Left lung (tissue), 4 donors: ENCODE measurements at regions not wholly inside any gene's neighbourhood (a gene's known extent, or its start where the extent isn't known, plus 50 kb on each side); places are given as distances from the start of the nearest gene placed in this dataset.
"Not testable (repeated sequence)": the region's sequence is repeated elsewhere in the genome, so short reads cannot be mapped to it uniquely, and the experiment has no call there.

ENCODE experiments used
- ATAC-seq: fragments of 200-7000 bp; cut with Tn5 transposase; one replicate; pipeline ENCODE4 v1.9.1; 2020; ENCODE audit warnings: moderate library complexity
- DNase-seq, 4 donors: peaks; one replicate each; pipeline ENCODE4 v3.0.0-alpha.2; 2013 to 2020
- H3K27ac ChIP-seq, 2 donors: fragments of 200-600 bp; sonication (generic) in 1 of 2; one replicate each; pipeline versions ENCODE4 v1.5.0 to v1.8.0; 2020 to 2021
- H3K27me3 ChIP-seq, 2 donors: fragments of 200-600 bp; sonication (generic) in 1 of 2; one replicate each; pipeline versions ENCODE4 v1.5.0 to v1.8.0; 2020 to 2021
- H3K36me3 ChIP-seq, 2 donors: fragments of 200-600 bp; sonication (generic) in 1 of 2; one replicate each; pipeline versions ENCODE4 v1.5.0 to v1.8.0; 2020 to 2021
- H3K4me1 ChIP-seq, 2 donors: fragments of 200-600 bp; one replicate each; pipeline ENCODE4 v1.8.0; 2021
- H3K4me3 ChIP-seq, 2 donors: fragments of 200-600 bp; sonication (generic) in 1 of 2; one replicate each; pipeline versions ENCODE4 v1.5.0 to v1.8.0; 2020 to 2021; ENCODE audit warnings: mild to moderate bottlenecking in 1 of 2
- H3K9me3 ChIP-seq, 2 donors: fragments of 200-600 bp; sonication (generic) in 1 of 2; one replicate each; pipeline versions ENCODE4 v1.5.0 to v1.8.0; 2020 to 2021
- intact Hi-C, 2 donors: fragments of 100-400 bp; cut with DNase I; formaldehyde crosslinking; loops; one replicate each; pipeline versions ENCODE4 v1.11.2 to v1.14.2; 2022
- TF ChIP-seq, protein P1 (sequence below), 2 donors: fragments of 200-600 bp; sonication (generic) in 1 of 2; IDR thresholded peaks; one replicate each; pipeline versions ENCODE4 v1.5.0 to v1.8.0; 2021; ENCODE audit warnings: antibody characterized with exemption in 2 of 2
- donor health status: DM: no; HTN: yes; CAD: no.
- donor health status: DM: no; HTN: no; CAD: no.

DNA sequence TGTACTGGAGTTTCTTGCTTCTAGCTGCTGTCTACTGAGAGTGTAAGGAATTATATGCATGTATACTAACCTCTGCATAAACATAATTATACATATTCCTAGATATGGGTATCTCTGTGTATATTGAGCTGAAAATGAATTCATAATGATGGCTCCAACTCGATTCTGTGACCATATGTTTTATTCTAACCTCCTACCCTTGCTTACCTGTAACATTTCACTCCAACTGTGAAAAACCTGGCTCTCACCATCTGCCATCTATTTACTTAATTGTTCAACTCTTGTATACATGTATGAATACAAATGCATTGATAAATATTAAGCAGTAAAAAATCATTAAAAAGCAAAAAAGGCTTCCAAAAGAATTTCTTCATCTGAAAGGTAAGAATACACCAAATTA lies 1729.5 kb upstream of the SPRY2 start:
- no peaks in the 10 kb centered on the region for H3K4me1 ChIP-seq
- no peak for ATAC-seq
- no peak for DNase-seq
- peaks cover 0 to 7% of the 10 kb centered on the region in 2 donors for H3K9me3 ChIP-seq
- H3K36me3 ChIP-seq: no peaks in the 10 kb centered on the region
- H3K4me3 ChIP-seq: no peak overlapping the region
- H3K27ac ChIP-seq: no peak overlapping the region
- intact Hi-C loops: no loop called here
- H3K27me3 ChIP-seq: no peaks in the 10 kb centered on the region
- TF ChIP-seq, protein P1, sequence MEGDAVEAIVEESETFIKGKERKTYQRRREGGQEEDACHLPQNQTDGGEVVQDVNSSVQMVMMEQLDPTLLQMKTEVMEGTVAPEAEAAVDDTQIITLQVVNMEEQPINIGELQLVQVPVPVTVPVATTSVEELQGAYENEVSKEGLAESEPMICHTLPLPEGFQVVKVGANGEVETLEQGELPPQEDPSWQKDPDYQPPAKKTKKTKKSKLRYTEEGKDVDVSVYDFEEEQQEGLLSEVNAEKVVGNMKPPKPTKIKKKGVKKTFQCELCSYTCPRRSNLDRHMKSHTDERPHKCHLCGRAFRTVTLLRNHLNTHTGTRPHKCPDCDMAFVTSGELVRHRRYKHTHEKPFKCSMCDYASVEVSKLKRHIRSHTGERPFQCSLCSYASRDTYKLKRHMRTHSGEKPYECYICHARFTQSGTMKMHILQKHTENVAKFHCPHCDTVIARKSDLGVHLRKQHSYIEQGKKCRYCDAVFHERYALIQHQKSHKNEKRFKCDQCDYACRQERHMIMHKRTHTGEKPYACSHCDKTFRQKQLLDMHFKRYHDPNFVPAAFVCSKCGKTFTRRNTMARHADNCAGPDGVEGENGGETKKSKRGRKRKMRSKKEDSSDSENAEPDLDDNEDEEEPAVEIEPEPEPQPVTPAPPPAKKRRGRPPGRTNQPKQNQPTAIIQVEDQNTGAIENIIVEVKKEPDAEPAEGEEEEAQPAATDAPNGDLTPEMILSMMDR (IDR thresholded peaks at IDR 0.05): no peak

DNA sequence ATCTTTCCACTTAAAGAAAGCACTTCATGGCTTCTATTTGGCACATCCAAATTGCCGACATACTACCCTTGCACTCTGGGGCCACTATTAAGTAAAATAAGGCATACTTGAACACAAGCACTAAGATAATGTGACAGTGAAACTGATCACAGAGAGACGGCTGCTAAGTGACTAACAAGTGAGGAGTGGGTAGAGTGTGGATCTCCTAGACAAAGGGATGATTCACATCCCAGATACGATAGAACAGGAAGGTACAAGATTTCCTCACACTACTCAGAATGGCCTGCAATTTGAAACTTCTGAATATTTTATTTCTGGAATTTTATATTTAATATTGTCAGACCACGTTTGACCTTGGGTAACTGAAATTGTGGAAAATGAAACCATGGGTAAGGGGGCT lies 1721.8 kb upstream of the SPRY2 start:
- DNase-seq (no peak), ATAC-seq (no peak)
- no peaks in the 10 kb centered on the region for H3K4me1 ChIP-seq
- H3K9me3 ChIP-seq: peaks cover 0 to 6% of the 10 kb centered on the region in 2 donors
- no peak overlapping the region for H3K27ac ChIP-seq
- no peaks in the 10 kb centered on the region for H3K36me3 ChIP-seq
- H3K27me3 ChIP-seq: no peaks in the 10 kb centered on the region
- TF ChIP-seq, protein P1 (IDR thresholded peaks at IDR 0.05): no peak
- intact Hi-C loops: no loop called here
- H3K4me3 ChIP-seq: no peak overlapping the region

DNA sequence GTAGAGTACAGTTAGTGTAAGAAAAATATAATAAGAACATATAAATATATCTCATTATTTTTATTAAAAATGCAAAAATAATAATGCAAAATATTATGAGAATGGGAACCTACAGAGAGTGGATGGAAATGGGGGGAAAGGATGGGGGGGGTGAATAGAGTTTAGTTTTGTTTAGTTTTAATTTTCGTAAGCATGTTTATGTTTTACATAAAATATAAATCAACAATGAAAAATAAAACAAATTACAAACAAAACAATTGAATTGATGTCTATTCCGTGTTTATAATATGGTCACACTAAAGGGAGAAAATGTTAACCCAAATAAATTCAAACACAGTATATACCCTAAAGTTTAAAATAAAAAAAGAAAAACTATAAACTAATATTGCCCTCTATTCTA lies 1717.4 kb upstream of the SPRY2 start:
- TF ChIP-seq, protein P1 (IDR thresholded peaks at IDR 0.05): no peak
- intact Hi-C loops: no loop called here
- H3K4me1 ChIP-seq: no peaks in the 10 kb centered on the region
- H3K4me3 ChIP-seq: no peak overlapping the region
- H3K9me3 ChIP-seq: peaks cover 0 to 6% of the 10 kb centered on the region in 2 donors
- H3K27ac ChIP-seq: no peak overlapping the region
- H3K27me3 ChIP-seq: no peaks in the 10 kb centered on the region
- DNase-seq: no peak
- no peaks in the 10 kb centered on the region for H3K36me3 ChIP-seq
- no peak for ATAC-seq

DNA sequence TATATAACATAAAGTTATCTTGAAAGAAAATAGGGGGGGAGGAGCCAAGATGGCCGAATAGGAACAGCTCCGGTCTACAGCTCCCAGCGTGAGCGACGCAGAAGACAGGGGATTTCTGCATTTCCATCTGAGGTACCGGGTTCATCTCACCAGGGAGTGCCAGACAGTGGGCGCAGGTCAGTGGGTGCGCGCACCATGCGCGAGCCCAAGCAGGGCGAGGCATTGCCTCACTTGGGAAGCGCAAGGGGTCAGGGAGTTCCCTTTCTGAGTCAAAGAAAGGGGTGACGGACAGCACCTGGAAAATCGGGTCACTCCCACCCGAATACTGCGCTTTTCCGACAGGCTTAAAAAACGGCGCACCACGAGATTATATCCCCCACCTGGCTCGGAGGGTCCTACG lies 1704.4 kb upstream of the SPRY2 start:
- H3K4me3 ChIP-seq, H3K27ac ChIP-seq, intact Hi-C loops, H3K4me1 ChIP-seq, H3K36me3 ChIP-seq, H3K27me3 ChIP-seq, DNase-seq, ATAC-seq: not testable (repeated sequence)
- H3K9me3 ChIP-seq: peaks cover 0 to 32% of the 10 kb centered on the region in 2 donors

DNA sequence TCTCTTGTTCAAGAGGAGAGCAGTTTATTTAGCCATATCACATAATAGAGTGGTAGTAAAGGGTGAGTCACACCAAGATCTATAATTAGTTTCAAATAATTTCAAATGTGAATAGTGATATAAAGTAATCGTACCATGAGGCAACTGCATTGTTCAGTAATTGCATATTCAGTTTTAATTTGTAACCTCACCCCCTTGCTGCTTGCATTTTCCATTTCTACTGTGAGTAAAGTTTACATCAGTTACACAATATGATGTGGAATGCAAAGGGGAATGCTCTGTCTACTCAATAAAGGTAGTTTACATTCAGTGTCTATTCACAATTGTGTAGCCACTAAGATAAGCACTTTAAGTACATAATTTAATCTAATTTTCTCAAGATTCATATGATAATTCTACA lies 1695.7 kb upstream of the SPRY2 start:
- Histone ChIP-seq H3K27me3 (no peaks in the 10 kb centered on the region), H3K27ac (no peak overlapping the region), H3K9me3 (peaks cover 0 to 19% of the 10 kb centered on the region in 2 donors), H3K4me3 (no peak overlapping the region), H3K36me3 (no peaks in the 10 kb centered on the region), H3K4me1 (no peaks in the 10 kb centered on the region)
- ATAC-seq (no peak), DNase-seq (no peak)
- intact Hi-C loops: no loop called here
- TF ChIP-seq, protein P1 (IDR thresholded peaks at IDR 0.05): no peak

DNA sequence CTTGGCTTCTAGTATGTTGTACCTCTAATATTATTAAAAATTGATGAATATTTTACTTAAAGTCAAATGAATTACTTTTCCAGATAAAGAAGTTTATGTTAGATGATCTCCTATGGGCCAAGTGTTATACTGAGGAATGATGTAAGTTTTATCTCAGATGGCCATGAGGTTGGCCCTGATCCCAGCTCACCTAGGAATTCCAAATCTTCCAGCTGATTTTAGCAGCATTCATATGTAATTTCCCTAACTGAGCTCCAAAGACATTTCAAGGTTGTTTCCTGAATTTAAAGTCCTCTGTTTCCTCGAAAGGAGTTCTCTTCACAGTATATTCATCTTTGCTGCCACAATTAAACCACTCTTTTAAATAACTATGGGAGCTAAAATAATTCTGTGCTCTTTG lies 1670.4 kb upstream of the SPRY2 start:
- DNase-seq (no peak), ATAC-seq (no peak)
- Histone ChIP-seq H3K36me3 (no peaks in the 10 kb centered on the region), H3K4me3 (no peak overlapping the region), H3K27ac (no peak overlapping the region), H3K4me1 (no peaks in the 10 kb centered on the region), H3K27me3 (no peaks in the 10 kb centered on the region), H3K9me3 (peaks cover 0 to 2% of the 10 kb centered on the region in 2 donors)
- TF ChIP-seq, protein P1 (IDR thresholded peaks at IDR 0.05): no peak
- intact Hi-C loops: no loop called here
